HG02970 (cell line): ENCODE measurements at regions not wholly inside any gene's neighbourhood (a gene's known extent, or its start where the extent isn't known, plus 50 kb on each side); places are given as distances from the start of the nearest gene placed in this dataset.

ENCODE experiments used
- ATAC-seq: cut with Tn5 transposase; IDR thresholded peaks from one replicate; pipeline ENCODE4 v1.9.1; 2021; ENCODE audit warnings: mild to moderate bottlenecking, moderate library complexity, moderate number of reproducible peaks; ENCODE audit not compliant: unreplicated experiment, low FRiP score

DNA sequence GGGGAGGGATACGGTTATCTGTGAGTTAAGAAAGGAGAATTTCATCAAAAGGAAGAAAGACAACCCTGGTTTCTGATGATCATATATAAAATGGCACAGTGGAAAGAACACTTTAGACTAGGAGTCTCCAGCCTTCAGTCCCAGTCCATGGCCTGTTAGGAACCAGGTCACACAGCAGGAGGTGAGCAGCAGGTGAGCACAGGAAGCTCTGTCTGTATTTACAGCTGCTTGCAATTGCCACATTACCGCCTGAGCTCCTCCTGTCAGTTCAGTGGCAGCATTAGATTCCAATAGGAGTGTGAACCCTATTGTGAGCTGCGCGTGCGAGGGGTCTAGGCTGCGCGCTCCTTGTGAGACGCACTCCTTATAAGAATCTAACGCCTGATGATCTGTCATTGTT is 137.9 kb downstream of the BTG1 start:
- ATAC-seq = no peak

DNA sequence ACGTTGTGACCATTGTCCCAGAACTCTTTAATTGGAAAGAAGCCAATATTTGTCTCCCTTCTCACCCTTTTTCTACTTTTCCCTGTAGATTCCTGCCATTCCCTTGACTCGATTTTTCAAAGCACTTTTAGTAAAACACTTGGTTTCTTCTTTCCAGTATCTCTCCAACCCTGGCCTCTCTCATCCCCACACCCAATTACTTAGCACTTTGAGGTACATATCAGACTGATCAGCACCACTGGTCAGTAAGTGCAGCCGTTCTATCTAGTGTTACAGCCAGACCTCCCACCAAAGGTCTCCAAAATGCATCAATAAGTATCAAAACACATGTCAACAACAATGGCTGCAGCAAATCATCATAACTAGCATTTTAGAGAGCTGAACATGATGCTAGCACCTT is 141.9 kb downstream of the BTG1 start:
- ATAC-seq = no peak

DNA sequence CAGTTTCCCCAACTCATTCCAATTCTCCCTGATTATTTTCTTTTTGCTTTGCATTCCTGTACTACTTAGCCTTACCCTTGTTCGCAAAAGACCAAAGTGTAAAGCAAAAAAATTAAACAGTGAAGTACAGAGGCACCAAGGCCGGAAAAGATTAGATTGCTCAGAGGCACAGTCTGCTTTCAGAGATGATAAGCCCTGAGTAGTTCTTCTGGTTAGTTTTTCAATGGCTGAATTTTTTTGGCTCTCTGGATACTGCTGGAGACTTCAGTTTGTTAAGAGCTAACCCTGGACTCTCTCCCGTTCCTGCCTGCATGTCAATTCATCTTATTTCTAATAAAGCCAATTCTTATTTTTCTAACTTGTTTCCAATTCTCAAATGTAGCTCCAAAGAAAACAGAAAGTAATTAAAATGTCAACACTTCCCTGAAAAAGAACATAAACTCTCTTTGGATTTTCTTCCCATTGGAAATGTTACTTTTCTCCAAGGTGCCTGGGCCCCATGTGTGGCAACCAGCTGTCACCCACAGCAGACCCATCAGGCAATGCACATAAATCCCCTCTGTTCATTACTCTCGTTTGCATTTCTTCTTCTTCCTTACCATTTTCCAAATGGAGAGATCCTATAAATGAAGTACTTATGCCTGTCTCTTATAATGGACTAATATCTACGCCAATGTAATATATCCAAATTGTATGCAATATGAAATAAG is 142.8 kb downstream of the BTG1 start:
- no peak for ATAC-seq

DNA sequence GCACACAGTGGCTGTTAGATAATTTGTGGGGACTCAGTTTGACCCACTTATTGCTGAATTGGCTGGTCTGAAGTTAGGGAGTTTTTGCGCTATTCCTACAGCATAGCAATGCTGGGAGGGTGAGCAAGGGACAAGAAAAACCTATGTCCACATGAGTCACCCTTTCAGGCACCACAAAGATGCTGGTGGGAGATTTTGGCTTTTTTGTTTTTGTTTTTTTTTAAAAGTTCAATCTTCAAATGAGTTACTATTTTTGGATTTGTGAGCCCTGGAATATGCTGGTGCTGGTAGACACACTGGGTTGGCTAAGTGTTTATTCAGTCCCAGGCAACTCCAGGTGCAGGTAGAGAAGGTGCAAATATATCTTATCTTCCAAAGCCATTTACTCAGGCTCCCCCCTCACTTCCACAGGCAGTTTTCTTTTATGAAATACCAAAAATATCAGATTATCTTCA is 143.4 kb downstream of the BTG1 start:
- ATAC-seq = no peak

DNA sequence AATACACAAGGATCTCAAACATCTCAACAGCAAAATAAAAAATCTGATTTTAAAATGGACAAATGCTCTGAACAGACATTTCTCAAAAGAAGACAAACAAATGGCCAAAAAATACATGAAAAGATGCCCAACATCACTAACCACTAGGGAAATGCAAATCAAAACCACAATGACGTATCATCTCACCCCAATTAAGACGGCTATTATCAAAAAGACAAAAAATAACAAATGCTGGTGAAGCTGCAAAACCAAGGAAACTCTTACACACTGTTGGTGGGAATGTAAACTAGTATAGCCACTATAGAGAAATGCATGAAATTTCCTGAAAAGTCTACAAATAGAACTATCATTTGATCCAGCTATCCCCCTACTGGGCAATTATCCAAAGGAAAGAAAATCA is 145.0 kb downstream of the BTG1 start:
- no peak for ATAC-seq

DNA sequence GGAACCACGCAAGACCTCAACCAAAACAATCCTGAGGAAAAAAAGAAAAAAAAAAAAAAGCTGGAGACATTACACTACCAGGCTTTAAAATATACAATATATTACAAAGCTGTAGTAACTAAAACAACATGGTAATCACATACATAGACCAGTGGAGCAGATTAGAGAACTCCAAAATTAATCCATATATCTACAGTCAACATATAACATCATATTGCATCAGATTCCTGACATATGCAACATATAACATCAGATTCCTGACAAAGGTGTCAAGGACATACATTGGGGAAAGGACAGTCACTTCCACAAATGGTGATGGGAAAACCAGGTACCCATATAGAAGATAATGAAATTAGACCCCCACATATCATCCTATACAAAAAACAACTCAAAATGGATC is 145.8 kb downstream of the BTG1 start:
- ATAC-seq = no peak

DNA sequence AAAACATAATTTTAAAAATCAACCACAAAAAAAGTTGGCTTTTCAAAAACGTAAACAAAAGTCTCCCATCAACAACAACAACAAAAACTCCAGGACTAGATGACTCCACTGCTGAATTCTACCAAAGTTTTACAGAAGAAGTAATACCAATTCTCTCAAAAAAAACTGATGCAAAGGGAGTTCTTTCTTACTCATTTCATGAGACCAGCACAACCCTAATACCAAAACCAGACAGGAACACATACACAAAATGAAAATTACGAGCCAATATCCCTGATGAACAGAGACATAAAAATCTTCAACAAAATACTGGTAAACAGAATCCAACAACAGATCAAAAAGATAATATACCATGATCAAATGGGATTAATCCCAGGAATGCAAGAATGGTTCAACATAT is 147.3 kb downstream of the BTG1 start:
- no peak for ATAC-seq

DNA sequence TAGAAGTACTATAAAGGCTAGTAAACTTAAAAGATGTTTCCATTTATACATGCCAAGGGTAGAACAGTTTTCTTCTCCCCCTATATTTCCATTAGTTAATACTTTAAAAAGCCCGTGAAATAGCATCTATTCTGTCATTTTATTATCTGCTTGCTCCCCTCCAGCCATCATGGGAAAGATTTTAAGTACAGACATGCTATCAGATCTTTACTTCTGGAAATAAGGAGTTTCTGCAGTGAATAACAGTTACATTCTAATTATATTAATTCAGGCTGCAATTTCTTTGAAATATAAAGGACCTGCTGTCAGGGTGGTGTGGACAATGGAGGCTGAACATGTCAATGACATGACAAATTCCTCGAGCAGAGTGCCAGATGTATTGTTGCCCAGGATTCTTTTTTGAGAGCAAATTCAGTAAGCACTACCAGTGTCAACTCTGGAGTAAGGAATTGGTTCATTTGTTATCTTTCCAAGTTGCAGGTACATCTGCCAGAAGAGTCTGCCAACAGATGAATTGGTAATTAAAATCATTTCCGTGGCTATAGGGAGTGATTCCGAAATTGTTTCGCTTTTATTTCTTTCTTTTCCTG is 151.3 kb downstream of the BTG1 start:
- no peak for ATAC-seq

DNA sequence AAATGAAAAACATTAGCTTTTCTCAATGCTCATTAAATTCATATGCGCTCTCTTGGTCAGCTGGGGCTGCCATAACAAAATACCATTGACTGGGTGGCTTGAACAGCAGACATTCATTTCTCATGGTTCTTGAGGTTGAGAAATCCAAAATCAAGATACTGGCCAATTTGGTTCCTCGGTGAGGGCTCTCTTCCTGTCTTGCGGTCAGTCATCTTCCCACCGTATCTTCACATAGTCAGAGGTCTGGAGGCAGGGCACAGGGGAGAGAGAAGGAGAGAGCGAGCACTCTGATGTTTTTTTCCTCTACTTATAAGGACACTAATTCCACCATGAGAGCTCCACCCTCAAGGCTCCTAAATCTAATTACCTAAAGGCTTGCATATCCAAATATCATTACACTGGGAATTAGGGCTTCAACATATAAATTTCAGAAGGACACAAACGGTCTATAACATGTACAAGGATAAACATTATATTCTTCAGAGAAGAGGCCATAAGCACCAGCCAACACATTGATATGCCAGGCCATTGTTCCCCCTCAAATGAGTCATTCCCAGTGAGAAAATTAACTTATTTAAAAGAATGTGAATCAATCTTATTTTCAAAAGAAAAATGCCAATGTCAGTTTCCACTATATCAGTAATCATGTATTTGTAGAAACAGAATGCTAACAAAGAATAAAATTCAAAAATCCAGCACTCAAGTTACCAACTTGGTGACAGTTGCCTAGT is 152.2 kb downstream of the BTG1 start:
- no peak for ATAC-seq

DNA sequence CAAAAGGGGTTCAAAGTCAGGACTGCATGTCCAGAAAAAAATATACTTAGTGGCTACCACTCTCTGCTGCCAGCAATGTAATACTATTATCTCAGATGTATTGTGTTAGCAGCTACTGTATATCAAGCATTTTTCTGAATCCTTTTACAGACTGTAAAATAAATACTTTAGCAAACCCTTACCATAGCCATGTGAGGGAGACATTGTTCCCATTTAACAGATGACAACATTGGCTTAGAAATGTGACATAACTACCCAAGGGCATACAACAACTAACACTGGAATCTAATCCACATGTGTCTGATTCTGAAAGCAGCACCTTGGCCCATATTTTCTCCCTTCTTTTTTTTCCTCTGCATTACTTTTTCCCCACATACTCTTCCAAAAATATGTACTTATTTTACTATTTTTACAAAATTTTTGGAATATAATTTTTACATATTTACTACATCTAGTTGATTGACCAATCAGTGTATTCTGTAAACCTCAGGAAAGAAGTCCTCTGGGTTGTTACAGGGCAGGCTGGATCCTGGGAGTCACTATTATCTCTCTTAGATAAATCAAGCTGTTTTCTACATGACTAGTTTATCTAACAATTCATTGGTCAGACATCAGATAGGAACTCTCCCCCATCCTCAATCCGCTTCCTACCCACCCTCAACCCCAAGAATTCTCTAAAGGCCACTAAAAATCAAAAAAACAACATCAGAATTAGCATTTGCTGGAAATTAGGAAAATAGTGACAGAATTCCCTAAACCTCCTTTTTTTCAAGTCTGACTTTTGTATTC is 154.1 kb downstream of the BTG1 start:
- no peak for ATAC-seq

DNA sequence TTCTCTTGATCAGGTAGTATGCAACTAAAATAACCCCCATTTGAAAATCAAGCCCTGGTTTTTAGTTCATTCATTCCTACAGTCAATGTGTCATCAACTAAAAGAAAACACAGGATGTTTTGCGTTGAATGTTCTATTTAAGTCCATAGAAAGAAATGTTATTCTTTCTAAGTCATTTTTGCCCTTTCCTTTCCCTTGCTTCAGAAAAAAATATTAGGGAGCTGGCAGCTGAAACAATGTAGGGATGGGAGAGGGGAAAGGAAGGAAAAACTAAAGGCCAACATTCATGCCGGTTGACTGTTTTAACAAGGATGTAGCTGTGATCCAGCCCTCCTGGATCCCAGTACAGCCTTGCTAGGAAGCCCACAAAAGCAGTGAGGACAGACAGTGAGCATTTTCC is 155.1 kb downstream of the BTG1 start:
- no peak for ATAC-seq

DNA sequence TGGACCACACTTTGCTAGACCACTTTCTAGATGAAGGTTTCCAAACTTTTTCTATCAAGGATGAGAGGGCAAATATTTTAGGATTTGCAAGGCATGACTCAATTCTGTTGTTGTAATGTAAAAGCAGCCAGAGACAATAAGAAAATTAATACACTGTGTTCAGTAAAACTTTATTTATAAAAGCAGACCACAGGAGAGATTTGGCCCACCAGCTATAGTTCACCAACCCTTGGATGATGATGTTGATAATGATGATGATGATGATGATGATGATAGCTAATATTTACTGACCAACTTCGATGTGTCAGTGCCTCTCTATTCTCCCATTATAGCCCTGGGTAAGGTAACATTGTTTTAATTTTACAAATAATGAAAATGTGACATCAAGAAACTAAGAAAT is 156.5 kb downstream of the BTG1 start:
- ATAC-seq = no peak

DNA sequence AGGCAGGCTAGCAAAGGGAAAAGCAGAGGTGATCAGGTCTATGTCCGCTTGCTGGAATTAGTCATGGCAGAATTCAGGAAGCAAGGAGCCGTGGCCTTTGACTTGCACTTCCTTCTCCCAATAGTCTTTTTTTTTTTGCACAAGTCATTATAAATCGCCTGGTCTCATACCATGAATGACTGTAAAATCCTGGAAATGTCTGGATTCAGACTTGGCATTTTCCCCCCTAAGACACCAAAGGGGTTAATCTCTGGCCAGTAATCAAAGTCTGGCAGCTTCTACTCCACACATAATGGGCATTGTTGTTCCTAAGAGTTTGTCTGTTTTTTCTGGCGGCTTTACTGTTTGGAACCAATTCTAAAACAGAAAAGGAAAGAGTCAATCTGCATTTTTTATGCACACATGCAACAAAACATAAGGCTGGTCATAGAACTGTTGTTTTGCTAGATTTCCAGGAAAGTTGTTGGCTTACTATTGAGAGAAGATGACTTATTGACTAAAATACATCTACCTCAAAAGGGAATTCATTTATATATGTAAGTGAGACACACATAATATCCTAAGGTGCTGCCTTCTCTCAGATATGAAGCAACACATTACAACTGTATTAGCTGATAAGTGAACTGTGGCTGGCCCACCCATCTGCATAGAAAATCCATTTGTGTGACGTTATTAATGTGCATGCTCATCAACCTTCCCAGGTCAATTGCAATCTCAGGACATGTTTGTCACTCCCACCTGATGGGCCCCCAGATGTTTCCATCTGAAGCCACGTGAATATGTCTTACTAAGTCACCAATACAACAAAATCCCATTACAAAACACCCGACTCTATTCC is 157.3 kb downstream of the BTG1 start:
- no peak for ATAC-seq

DNA sequence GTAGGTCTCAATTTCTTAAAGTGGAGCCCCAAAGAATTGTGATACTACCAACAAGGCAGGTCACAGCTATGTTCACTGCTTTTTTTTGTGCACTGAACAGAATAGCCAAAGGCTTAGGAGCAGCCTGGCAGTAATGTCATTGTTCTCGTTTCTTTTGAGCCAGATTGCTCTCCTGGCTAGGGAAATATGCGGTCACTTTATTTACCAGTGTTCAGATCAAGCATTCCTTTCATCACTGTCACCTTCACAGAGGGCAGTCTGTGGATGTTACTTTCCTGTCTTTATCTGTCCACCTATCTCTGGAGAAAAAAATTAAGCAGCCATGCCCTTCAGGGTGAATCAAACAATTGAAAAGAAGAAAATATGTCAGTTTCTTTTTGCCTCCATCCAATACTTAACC is 159.6 kb downstream of the BTG1 start:
- ATAC-seq = no peak

DNA sequence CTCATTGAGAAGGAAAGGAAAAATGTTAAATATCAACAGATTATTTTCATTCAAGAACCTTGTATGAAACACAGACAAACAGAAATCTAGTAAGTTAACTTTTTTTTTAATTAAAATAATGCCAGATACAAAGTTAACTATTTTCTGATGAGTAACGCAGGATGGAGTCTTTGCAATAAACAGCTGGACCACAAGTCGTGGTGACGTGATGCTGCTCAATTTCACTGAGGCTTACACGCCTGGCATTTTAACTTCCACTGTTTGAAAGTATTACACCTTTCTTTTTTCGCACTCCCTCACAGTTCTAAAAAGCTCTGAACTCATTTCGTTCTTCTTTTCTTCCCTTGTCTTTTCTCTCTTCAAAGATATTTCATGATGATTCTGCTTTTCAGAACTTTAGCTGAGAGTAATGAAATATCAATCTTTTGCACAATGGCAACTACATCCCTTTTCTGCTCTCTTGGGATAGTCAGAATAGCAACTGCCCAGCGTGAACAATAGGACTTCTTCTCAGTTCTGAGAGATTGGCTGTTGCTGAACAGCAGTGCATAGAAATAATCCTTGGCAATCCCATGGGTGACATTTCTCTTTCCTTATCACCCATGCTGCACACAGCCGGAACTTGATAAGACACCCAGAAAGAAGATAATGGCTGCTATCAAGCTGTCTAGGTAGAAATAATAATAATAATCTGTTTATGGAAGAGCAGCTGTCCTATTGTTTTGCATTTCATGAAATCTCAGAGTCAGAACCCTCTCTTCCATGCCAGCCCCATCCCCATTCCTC is 160.5 kb downstream of the BTG1 start:
- ATAC-seq = no peak

DNA sequence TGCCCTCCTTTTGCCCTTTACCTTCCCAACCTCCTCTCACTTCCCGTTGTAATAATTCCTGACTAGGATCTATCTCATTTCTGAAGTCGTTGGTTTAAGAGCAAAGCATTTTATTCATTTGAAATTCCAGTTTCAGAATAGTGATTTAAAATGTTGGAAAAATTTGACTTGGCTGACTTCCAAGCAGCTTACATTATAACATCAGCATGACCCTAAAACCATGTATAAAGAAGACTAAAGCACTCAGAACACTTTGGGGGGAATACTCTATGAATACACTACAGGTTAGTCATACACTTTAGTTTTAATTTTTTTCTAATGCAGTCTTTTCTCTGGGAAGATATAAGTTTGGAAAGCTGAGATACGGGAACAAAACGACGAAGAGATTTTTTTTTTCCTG is 161.1 kb downstream of the BTG1 start:
- no peak for ATAC-seq

DNA sequence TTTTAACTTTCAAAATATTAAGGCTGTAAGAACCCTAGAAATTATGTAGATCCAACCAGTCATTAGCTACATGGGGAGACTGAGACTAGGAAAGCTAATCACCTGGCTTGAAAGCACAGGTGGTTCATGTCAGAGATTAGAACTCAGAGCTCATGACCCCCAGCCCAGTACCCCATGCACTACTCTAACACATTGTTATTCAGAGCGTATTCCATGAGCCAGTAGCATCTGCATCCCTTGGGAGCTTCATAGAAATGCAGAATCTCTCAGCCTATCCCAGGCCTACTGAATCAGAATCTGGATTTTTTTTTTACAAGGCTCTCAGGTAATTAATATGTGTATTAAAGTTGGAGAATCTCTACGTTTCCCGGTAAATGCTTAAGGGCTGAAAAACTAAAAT is 161.7 kb downstream of the BTG1 start:
- no peak for ATAC-seq

DNA sequence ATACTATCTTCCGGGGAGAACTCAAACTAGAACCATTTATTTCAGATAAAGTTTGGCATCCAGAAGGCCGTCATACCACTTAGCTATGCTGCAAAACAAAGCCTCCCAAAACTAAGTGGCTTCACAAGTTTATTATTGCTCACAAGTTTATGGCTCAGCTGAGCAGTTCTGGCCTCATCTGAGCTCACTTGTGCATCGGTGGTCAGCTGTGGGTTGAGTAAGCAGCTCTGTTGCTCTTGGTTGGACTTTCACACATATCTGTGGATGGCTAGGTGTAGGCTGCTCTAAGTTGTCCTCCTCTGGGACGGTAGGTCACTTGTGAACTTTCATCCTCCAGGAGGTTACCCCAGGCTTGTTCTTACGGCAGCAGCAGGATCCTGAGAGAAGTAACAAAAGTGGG is 162.7 kb downstream of the BTG1 start:
- ATAC-seq = no peak

DNA sequence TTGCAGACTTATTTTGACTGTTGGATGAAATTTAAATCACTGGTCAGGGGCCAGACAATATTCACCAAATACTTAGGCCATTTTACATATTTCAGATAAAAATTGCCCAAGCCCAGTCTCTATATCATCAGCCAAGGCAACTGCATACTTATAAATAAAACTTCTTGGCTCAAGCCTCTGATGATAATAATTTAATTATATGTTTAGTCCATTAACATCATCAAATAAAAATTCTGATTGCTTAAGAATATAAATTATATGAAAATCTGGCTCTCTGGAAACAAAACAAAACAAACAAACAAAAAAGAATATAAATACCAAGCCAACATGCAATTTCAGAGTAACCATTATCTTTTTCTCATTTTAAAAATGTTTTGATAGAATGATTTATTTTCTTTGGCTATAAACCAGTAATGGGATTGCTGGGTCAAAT is 165.2 kb downstream of the BTG1 start:
- no peak for ATAC-seq
